GM19463 (cell line): ENCODE measurements at regions not wholly inside any gene's neighbourhood (a gene's known extent, or its start where the extent isn't known, plus 50 kb on each side); places are given as distances from the start of the nearest gene placed in this dataset.
"Not testable (repeated sequence)": the region's sequence is repeated elsewhere in the genome, so short reads cannot be mapped to it uniquely, and the experiment has no call there.

ENCODE experiments used
- ATAC-seq: cut with Tn5 transposase; IDR thresholded peaks from one replicate; pipeline ENCODE4 v1.9.1; 2021; ENCODE audit warnings: mild to moderate bottlenecking, moderate library complexity; ENCODE audit not compliant: unreplicated experiment

DNA sequence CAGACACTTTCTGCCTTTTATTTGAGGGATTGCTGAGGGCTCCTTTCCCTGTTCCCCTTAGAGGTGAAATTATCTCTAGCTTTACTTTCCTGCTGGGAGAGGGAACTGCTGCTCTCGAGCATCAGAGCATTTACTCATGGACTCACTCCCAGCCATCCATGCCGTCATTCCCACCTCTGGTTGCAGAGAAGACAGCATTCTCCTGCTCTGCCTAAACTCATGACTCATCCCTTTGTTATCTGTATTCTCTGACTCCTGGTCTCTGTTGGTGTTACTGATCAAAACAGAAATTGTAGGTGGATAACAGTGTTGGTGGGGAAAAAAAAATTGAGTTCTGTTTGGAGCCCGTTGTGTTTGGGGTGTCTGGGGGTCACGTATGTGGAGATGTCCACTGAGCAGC lies 159.3 kb downstream of the TTC8 start:
- no peak for ATAC-seq

DNA sequence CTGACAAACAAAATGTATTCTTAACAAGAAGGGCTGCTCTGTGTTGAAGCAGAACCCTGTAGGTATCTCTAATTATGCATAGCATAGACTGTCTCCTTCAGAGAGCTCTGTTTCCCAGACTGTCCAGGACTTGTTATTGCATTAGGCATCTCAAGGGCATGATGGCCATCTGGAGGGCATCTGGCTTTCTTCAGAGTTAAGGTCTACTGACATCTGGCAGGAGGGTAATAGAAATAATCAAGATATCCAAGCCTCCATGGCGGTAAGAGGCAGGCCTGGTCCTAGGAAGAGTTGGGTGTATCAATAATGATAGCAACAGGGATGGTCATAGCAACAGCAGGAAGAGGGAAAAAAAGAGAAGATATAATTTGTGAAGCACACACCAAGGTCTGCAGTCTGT lies 161.2 kb downstream of the TTC8 start:
- no peak for ATAC-seq

DNA sequence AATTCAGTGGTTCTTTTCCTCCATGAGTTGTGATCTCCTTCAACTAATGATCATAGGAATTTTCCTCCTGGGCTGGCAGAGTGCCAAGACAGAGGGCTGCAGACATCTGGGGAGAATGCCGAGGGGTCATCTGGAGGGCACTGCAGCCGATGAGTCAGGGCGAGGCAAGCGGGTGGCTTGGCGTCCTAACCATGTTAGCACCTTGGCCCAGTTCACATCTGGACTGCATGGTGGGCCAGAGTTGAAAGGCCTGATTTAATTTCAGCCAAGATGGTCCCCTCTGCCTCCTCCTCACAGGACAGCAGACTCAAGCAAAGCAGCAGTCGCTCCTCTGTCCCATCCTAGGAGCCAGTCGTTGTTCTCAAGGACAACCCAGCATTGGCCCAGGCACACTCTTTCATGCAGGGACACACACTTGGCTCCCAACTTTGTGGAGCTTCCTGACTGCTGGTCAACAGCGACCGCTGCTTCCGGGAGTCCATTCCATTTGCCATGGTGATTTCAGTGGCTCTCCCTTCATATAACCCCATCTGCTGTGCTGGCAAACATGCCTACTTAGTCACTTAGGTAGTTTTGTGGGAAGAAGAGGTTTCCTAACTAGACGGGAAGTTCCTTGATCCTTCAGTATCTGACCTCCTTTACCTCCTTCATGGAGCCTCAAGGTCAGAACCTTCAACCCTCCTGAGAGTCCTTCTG lies 161.8 kb downstream of the TTC8 start:
- ATAC-seq: no peak

DNA sequence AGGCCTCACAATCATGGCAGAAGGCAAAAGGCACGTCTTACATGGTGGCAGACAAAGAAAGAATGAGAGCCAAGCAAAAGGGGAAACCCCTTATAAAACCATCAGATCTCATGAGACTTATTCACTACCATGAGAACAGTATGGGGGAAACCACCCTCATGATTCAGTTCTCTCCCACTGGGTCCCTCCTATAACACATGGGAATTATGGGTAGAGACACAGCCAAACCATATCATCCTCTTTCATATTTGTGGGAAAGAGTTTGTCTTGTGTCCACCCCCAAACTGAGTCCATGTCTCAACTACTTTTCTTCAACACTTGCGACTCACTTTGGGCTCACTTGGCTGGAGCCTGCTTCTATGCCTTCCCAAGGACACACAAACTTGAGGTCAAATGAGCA lies 162.5 kb downstream of the TTC8 start:
- ATAC-seq: not testable (repeated sequence)

DNA sequence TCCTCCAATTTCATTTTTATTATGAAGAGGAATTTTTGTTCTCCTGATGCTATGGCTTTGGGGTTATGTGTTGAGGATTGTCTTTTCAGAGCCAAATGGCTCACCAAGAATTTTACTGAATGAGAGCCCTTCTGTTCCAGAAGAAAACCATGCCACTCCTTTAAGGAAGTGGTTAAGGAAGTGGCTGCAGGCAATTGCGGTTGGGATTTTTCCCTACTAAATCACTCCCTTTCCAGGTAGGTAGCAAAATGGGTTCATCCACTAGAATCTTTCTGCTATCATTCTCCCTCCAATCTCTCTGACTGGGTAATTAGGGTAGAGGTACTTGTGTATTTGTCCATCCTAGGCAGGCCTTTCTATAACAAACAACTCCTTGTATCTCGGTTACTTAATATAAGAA lies 163.1 kb downstream of the TTC8 start:
- ATAC-seq: no peak

DNA sequence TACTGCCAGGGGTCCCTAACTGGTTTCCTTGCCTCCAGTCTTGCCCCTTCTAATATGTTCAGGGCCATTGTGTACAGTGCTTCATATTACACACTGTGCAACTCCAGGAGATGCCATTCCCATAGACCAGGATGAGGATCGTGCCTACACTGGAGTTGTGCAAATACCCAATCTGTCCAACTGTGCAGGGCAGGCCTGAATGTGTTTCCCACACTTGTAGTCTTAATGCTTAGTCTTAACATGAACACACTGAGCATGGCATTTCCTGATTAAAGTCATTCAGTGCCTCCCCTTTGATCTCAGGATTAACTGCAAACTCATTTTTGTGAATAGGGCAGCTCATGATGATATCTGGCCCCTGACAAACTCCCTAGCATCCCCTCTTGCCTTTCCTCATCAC lies 165.5 kb downstream of the TTC8 start:
- ATAC-seq: no peak

DNA sequence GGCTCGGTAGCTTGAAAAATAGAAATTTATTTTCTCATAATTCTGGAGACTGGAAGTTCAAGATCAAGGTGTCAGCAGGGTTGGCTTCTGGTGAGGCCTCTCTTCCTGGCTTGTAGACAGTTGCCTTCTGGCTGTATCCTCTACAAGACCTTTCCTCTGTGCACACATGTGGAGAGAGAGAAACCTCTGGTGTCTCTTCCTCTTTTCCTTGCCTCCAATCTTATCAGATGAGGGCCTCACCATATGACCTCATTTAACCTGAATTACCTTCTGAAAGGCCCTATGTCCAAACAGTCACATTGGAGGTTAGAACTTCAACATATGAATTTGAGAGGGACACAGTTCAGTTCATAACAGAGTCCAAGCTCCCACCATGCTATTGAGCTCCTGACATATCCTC lies 166.4 kb downstream of the TTC8 start:
- ATAC-seq: no peak

DNA sequence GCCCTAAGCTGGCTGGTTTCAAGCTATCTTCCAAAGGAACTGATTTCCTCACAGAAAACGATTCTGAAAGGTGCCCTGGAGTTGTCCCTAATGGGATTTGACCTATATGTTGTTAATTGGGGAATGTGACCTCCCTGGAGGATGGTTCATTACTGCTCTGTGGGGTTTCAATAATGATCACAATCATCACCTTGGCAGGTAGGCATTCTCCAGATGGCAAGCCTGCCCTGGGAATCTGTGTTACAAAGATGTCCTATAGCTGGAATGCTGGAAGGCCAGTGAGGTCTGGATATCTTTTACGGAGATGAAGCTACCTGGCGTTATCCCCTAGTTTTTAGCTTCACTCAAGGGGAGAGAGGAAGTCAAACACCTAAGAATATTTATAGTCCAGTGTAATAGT lies 167.6 kb downstream of the TTC8 start:
- ATAC-seq: no peak

DNA sequence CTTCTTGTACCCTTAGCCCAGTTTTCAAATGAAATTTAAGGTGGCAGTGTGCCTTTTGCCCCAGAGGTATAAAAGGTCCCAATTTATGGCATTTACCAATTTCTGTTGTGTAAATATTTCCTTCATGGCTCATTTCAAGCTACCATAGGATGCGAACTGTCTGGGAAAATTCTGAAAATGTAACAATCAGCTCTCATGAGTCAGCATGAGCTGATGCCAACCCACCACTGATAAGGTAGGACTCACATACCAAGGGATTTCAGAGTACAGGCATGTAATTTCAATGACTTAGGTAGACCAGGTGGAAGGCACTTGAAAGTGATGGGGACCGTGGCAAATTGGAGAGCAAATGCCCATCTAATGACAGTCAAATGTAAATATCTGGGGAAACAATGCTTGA lies 169.5 kb downstream of the TTC8 start:
- no peak for ATAC-seq

DNA sequence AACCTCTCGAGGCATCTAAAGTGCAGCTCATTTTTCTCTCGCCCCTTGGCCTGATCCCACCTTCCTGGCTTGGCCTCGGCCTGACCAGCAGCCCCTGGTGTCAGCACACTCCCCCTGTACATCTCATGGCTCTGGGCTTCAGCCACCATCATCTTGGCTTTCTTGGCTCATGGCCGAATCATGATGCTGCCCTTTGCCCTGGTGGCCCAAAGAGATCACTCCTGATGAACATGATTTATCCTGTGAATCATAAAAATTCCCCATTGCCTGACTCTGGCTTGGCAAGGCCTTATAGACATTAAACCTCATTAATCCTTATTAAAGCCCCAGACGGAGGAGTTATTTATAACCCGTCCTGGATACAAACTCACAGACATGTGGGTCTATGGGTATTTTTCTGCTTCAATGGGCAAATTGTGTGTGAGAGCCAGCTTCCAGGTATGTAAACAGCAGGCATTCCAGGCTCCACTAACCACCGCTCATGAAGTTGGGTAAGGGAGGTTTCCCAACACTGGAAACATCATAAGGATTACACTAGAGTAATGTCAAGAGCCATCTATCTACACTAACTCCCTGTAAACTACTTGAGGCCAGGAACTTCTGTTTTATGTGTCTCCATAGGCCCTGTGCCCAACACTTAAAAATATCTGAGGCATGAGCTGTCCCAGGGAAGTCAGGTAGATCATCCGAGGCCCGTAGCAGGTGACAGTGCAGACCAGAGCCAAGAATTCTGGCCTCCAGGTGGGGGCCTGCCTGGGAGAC lies 171.2 kb downstream of the TTC8 start:
- ATAC-seq: no peak

DNA sequence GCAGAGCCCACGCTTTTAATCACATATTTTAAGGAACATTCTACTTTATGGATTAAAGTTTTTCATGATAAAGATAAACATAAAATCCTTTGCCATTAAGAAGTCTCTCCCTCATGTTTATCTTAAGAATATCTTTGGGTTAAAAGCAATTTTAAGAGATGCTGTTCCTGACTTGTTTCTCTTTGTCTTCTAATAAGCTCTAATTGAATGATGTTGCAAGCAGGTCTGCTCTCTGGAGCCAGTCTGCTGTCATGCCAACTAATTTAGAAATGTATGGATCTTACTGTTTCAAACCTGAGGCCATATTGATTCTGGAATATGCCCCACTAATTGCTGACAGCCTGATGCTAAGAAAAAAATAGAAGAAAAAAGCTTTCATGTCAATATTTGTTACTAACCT lies 173.6 kb downstream of the TTC8 start:
- no peak for ATAC-seq

DNA sequence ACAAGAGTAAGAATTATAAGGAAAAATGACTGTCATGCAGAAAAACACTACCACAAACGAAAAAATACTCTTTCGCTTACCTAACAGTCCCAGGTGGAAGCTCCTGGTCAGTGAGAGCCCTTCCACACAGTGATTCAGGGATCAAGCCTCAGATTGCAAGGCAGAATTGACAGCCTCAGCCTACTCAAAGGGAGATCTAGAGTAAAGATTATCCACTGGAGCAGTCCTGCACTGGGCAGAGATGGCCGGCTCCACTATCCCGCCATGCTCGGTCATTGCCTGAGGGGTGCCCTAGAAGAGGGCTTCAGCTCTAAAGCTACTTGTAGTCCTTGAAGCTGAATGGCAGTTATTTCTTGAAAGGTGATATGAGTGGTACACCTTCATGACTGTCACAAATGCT lies 174.7 kb downstream of the TTC8 start:
- no peak for ATAC-seq

DNA sequence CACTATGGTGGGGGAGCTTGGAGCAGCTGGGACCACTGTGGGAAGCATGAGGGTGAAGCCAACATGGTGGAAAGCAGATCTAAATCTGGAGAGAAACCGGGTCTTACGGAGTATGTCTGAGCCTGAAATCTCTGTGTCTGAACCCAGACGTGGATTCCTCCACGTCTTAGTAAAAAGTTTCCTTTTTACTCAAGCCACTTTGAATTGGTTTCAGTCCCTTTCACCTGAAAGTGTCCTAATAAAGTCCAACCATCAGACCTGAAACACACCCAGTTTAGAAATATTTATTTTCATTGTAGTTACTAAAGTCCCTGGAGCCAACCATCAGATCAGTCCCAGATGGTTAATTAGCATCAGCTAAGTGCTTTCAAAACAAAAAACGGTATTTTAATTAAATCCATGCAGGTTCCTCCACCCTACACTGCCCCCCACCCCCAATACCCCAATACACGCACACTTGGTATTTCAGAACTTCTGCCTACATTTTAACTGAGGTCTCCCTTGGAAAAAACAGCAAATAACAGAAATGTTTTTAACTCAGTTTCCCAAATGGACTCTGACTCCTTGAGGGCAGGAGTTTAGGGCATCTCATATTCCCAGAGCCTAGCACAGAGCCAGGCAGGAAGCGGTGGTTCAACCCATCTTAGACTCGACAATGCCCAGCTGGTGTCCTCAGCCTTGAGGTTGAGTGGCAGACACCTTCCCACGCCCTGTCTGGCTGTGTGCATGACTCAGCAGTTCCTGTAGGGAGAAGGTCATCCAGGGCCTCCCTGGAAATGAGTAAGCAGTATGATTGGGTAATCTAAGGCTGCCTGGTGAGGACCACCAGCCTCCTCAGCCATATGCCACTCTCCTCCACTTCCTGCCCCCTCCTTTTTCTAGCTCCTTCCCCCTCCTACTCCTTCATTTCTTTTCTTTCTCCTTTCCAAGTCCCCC lies 175.8 kb downstream of the TTC8 start:
- ATAC-seq: no peak

DNA sequence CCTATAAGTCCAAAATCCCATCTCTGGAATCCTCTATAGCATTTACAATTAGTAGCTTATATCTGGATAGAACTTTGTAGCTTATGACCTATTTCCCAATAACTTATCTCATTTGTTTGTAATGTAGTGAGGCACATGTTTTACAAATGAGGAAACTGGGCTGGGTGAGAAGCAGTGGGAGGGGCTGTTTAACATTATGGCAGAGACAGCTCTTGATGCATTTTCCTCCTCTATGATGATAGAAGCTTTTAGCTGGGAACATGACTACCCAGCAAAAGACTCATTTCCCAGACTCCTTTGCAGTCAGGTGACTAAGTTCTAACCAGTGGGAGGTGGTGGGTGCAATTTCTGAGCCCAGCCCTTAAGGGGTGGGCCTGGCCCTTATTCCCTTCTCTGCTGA lies 179.7 kb downstream of the TTC8 start:
- no peak for ATAC-seq

DNA sequence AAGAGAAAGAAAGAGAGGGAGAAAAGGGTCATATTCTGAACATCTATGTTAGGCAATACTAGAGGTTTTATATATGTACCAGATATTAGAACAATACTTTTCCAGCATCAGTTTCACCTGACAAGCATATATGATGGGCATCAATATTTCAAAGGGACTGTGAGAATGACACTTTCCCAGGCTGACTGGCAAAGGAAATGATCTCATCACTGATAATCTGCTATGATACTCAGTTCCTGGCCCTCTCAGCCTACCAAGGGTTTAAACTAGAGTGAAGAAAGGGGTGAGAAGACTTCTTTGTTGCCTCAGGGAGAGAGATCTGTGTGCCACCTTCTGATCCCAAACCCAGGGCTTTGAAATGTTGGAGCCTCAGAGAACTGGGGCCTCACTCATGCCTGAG lies 183.5 kb downstream of the TTC8 start:
- no peak for ATAC-seq

DNA sequence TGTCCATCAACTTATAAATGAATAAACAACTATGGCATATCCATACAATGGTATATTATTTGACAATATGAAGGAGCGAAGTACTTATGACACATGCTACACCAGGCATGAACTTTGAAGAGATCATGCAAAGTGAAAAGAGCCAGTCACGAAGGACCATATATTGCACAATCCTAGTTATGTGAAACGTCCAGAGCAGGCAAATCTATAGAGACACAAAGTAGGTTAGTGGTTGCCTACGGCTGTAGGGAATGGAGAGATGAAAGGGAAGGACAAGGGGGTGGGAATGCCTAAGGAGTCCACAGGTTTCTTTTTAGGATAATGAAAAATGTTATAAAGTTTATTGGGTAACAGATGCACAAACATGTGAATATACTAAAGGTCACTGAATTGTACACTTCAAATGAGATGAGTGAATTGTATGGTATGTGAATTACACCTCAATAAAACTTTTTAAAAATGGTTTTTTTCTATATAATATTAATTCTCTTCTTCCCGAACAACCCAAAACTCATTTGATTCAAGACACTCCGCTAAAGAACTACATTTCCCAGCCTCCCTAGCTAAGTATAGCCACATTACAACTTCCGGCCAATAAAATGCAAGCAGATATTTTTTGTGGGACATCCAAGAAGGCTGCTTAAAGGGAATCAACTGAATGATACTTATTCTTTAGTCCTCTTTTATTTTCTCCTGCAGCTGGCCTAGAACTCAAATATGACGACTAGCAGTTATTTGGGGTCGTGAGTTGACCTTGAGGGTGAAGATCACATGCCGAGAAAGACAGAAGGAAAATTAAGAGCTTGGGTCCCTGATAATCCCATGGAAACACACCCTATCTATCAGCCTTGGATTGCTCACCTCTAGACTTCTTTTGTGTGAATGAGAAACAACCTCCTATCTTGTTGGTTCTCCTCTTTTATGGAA lies 187.2 kb downstream of the TTC8 start:
- no peak for ATAC-seq

DNA sequence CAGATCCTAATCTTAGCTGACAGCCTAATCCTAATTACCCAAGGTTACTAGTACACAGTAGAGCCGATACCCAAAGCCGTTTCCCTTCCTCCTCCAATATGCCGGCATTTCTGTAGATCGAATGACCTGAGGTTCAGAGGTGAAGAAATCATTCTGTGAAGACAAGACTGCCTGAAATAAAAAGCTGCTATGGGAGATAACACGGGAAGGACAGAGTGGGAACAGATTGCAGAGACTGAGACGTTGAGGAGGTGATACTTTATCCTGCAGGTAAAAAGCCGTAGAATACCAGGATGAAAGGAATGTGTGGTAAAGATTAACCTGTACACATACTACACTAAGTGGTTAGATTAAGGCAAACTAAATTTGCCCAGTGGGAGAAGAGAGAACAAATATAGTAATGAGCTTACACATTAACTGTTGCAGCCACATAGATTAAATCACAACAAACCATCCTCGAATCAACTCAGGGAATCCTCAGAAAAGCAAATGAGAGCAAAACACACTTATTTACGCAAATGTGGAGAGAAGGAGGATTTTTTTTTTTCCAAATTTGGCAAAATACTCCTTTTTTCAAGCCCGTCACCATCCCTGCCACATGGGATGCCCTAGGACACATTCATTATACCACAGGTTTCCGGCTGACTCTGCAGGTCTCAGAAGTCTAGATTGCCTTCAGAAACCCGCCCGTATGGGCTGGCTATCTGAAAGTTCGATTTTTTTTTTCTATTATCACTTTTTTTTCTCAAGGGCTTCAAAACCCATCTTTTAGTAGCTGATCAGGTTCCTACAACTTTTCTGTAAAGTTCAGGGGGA lies 188.0 kb downstream of the TTC8 start:
- ATAC-seq: no peak

DNA sequence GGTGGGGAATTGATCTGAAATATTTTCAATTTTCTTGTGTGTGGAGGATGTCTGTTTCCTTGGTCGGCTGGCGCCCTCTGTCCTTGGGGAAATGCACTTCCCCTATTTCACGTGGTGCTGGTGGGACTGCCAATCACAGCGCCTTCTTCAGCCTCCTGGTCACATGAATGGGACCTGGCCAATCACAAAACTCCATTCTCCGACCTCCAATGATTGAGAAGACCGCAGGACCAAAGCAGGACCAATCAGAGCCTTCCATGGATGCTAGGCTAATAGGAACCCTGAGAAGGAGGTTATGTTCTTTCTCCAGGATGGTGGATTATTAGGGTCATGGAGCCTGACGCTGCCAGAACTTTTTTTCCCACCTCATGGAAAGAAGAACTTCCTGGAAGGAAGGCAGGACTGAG lies 188.7 kb downstream of the TTC8 start:
- no peak for ATAC-seq

DNA sequence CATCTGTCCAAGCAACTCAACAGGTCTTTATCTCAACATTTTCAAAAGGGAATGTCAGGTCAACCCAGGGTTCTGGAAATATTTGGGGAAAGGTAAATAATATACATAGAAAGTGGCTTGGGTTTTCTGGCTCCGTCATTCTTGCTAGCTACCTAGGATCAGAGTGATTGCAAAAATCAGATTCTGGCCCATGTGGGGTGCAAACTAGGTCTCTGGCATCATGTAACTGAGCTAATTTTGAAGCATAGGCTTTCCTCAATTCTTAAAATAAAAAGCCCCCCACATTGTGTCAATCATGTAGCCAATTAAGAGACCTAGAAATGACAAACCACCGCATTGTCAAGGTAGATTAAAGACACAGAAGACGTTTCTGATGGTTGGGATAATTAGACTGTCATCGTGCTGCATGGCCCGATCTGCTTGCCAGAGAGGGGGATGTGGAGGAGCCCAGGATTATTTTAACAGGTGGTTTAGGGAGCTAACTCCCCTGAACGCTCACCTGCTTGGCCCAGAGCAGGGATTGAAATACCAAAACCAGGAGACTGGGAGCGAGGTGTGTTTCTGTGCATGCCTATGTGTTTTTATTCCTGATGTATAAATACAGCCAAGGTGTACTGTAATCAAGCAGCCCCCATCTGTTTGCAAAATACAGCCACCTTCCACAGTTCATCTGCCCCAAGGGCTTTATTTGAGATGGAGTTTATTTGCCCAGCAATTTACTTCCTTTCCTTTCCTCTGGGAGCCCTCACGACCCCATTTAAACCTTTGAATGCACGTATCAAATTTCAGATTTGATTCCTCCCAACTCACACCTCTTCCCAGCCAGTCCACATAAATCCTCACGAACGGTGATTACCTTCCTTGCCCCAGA lies 189.5 kb downstream of the TTC8 start:
- no peak for ATAC-seq
